Liver (tissue), 8 donors: ENCODE measurements at regions not wholly inside any gene's neighbourhood (a gene's known extent, or its start where the extent isn't known, plus 50 kb on each side); places are given as distances from the start of the nearest gene placed in this dataset.
"Not testable (repeated sequence)": the region's sequence is repeated elsewhere in the genome, so short reads cannot be mapped to it uniquely, and the experiment has no call there.

Experiments used
- DNase-seq: peaks from one replicate; pipeline ENCODE4 v3.0.0-alpha.2; 2017; ENCODE audit warnings: low spot score
- H3K27ac ChIP-seq, 2 donors: one replicate each; pipeline ENCODE4 v1.7.0; 2013; ENCODE audit warnings: inconsistent platforms in 2 of 2, low read length in 2 of 2, control low read depth in 1 of 2, low read depth in 1 of 2, mild to moderate bottlenecking in 1 of 2
- H3K27me3 ChIP-seq, 4 donors: one replicate each; pipeline versions ENCODE4 v1.6.1 to v1.7.0; 2013; ENCODE audit warnings: low read length in 3 of 4, inconsistent platforms in 1 of 4, mild to moderate bottlenecking in 1 of 4, moderate library complexity in 1 of 4; ENCODE audit not compliant: control insufficient read depth in 4 of 4, insufficient read depth in 4 of 4
- H3K36me3 ChIP-seq, 4 donors: one replicate each; pipeline versions ENCODE4 v1.6.1 to v1.7.0; 2013; ENCODE audit warnings: low read length in 3 of 4, mild to moderate bottlenecking in 3 of 4, low read depth in 1 of 4, moderate library complexity in 1 of 4; ENCODE audit not compliant: control insufficient read depth in 4 of 4, insufficient read depth in 3 of 4
- H3K4me1 ChIP-seq, 4 donors: one replicate each; pipeline versions ENCODE4 v1.6.1 to v1.7.0; 2013; ENCODE audit warnings: low read length in 3 of 4, mild to moderate bottlenecking in 3 of 4, moderate library complexity in 1 of 4; ENCODE audit not compliant: control insufficient read depth in 4 of 4, insufficient read depth in 4 of 4
- H3K4me3 ChIP-seq, 3 donors: one replicate each; pipeline versions ENCODE4 v1.6.1 to v1.7.0; 2013; ENCODE audit warnings: low read length in 3 of 3, control low read depth in 1 of 3, low read depth in 1 of 3, mild to moderate bottlenecking in 1 of 3
- H3K9ac ChIP-seq, 2 donors: one replicate each; pipeline ENCODE4 v1.7.0; 2013; ENCODE audit warnings: low read length in 2 of 2, mild to moderate bottlenecking in 2 of 2, moderate library complexity in 2 of 2, control low read depth in 1 of 2, low read depth in 1 of 2
- H3K9me3 ChIP-seq, 4 donors: one replicate each; pipeline versions ENCODE4 v1.6.1 to v1.7.0; 2013; ENCODE audit warnings: low read length in 3 of 4; ENCODE audit not compliant: control insufficient read depth in 4 of 4
- CTCF ChIP-seq: fragments of 150-350 bp; IDR thresholded peaks from 2 replicates; pipeline ENCODE4 v1.5.1; 2017; ENCODE audit warnings: improper control_type of control experiment, low read depth, low read length; ENCODE audit not compliant: missing input control
- EGR1 ChIP-seq, 2 donors: IDR thresholded peaks; 2 replicates each; pipeline ENCODE4 v1.6.1; 2016 to 2018; ENCODE audit warnings: antibody characterized with exemption in 2 of 2, low read depth in 2 of 2
- FOXA2 ChIP-seq: IDR thresholded peaks from 2 replicates; pipeline ENCODE4 v1.6.1; 2016; ENCODE audit warnings: antibody characterized with exemption
- GABPA ChIP-seq, 2 donors: IDR thresholded peaks in 1 of 2; conservative IDR thresholded peaks in 1 of 2; 2 replicates each; pipeline ENCODE4 v1.6.1; 2016; ENCODE audit warnings: antibody characterized with exemption in 2 of 2, mild to moderate bottlenecking in 1 of 2, moderate library complexity in 1 of 2
- HNF4A ChIP-seq, 2 donors: conservative IDR thresholded peaks; 2 replicates each; pipeline ENCODE4 v1.6.1; 2016; ENCODE audit warnings: antibody characterized with exemption in 2 of 2, mild to moderate bottlenecking in 2 of 2
- JUND ChIP-seq, 2 donors: IDR thresholded peaks; 2 replicates each; pipeline ENCODE4 v1.6.1; 2016; ENCODE audit warnings: antibody characterized with exemption in 2 of 2
- MAX ChIP-seq: IDR thresholded peaks from 2 replicates; pipeline ENCODE4 v1.6.1; 2016; ENCODE audit warnings: antibody characterized with exemption
- NR2F2 ChIP-seq: IDR thresholded peaks from 2 replicates; pipeline ENCODE4 v1.6.1; 2016; ENCODE audit warnings: antibody characterized with exemption
- RAD21 ChIP-seq, 2 donors: IDR thresholded peaks; 2 replicates each; pipeline ENCODE4 v1.6.1; 2016; ENCODE audit warnings: antibody characterized with exemption in 2 of 2, mild to moderate bottlenecking in 2 of 2
- REST ChIP-seq: IDR thresholded peaks from 2 replicates; pipeline ENCODE4 v1.6.1; 2016; ENCODE audit warnings: antibody characterized with exemption, mild to moderate bottlenecking
- RXRA ChIP-seq, 2 donors: IDR thresholded peaks; 2 replicates each; pipeline ENCODE4 v1.6.1; 2017 to 2018; ENCODE audit warnings: antibody characterized with exemption in 2 of 2, mild to moderate bottlenecking in 1 of 2
- SP1 ChIP-seq: IDR thresholded peaks from 2 replicates; pipeline ENCODE4 v1.6.1; 2018; ENCODE audit warnings: antibody characterized with exemption, mild to moderate bottlenecking
- TAF1 ChIP-seq: conservative IDR thresholded peaks from 2 replicates; pipeline ENCODE4 v1.6.1; 2016; ENCODE audit warnings: antibody characterized with exemption, mild to moderate bottlenecking
- YY1 ChIP-seq: IDR thresholded peaks from 2 replicates; pipeline ENCODE4 v1.6.1; 2016; ENCODE audit warnings: antibody characterized with exemption, mild to moderate bottlenecking
- ZBTB33 ChIP-seq: IDR thresholded peaks from 2 replicates; pipeline ENCODE4 v1.6.1; 2016; ENCODE audit warnings: antibody characterized with exemption
- WGBS: extraction: QIAGEN DNeasy Blood & Tissue Kit; methylation state at CpG from one replicate; pipeline ENCODE4 v1.1.7; 2013; 5-methylcytosine and 5-hydroxymethylcytosine counted together
- TF ChIP-seq, protein P1 (sequence below): IDR thresholded peaks from 2 replicates; pipeline ENCODE4 v1.6.1; 2016; ENCODE audit warnings: antibody characterized with exemption
- donor health status: healthy.
- donor health status: healthy.
- donor health status: healthy.
- donor health status: healthy.
- donor health status: healthy.

DNA sequence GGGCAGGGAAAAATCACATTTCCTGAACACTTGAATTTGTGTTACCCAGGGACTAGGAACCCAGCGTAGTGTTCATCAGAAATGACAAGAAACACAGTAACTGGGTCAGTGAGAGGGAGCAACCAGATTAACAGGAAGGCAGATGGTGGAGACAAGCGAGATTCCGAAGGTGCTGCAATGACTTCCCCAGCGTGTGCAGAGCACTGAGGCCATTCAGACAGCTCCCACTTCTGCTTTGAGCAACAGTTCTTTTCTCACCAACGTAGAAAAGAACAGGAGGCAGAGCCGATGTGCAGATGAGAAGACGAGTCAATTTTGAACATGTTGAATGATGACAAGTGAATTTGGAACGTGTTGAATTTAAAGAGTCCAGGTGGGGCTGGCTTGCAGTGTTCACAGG lies 63.1 kb upstream of the IFNGR1 start (continued):
- no peak for TF ChIP-seq REST

DNA sequence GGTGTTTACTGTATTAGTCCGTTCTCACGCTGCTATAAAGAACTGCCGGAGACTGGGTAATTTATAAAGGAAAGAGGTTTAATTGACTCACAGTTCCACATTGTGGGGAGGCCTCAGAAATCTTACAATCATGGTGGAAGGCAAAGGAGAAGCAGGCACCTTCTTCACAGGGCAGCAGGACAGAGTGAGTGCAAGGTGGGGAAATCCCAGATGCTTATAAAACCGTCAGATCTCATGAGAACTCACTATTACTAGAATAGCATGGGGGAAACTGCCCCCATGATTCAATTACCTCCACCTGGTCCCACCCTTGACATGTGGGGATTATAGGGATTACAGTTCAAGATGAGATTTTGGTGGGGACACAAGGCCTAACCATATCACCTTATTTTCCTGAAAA lies 60.1 kb upstream of the IFNGR1 start:
- H3K27me3 ChIP-seq, H3K4me1 ChIP-seq, H3K36me3 ChIP-seq, H3K4me3 ChIP-seq, DNase-seq, H3K9me3 ChIP-seq, H3K27ac ChIP-seq, H3K9ac ChIP-seq: not testable (repeated sequence)
- 90% methylated on average over 4 of the region's 4 CpGs for WGBS

DNA sequence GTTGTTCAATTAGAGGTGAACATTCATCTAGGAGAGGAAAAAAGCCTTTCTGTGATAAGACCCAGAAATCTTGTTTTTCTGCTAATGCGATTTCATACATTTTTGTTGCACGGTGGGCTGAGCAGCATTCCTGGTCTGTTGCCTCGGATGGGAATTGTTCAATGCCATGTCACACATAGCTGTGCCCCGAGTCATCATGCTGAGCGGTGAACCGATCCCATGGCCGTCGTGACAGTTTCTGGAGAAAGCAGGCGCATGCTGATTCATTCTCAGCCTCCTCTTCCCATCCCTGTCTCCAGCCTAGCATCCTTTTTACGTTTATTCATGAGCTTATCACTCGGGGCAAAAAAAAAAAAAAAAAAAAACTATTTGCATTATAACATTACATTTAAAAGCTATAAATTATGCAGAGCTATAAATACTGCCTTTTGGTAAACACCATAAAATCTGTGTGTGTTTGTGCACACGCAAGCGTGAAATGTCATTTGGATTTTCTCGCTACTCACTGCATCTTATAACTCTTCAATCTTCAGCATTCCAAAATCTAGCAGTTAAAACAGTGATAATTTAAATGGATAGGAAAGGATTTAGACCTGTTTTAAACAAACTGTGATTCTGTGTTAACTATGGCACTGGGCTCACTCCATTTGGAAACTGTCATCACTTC lies 58.9 kb upstream of the IFNGR1 start:
- Histone ChIP-seq H3K4me1 (no peaks in the 10 kb centered on the region), H3K4me3 (no peak overlapping the region), H3K27ac (no peak overlapping the region), H3K9me3 (no peaks in the 10 kb centered on the region), H3K27me3 (peaks cover 0 to 2% (median 0%) of the 10 kb centered on the region in 4 donors), H3K9ac (no peak overlapping the region), H3K36me3 (no peaks in the 10 kb centered on the region)
- 77% methylated on average over 14 of the region's 14 CpGs for WGBS
- TF ChIP-seq ZBTB33, result no peak
- DNase-seq, result no peak

DNA sequence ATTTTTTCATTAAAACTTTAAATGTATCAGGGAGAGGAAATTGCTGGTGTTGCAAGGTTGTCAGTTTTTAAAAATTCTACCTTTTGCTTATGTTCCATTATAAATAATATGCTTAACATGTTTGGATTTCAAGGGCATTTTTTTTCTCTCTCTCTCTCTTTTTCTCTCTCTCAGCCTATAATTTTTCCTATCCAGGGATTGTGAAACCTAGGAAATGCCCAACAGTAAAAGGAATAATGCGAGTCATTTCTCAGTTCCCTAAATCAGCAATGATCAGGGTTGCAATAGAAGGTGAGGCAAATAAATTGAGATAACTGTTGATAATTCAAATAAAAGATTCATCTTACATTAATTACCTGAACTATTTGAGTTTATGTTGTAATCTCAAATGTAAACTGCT lies 53.2 kb upstream of the IFNGR1 start:
- DNase-seq, result no peak
- Histone ChIP-seq H3K4me3 (no peak overlapping the region), H3K27me3 (no peaks in the 10 kb centered on the region), H3K9ac (peak overlapping the region in 1 of 2 donors; percentile 3), H3K4me1 (no peaks in the 10 kb centered on the region), H3K27ac (no peak overlapping the region), H3K9me3 (no peaks in the 10 kb centered on the region), H3K36me3 (no peaks in the 10 kb centered on the region)
- 51% methylated on average over 1 of the region's 1 CpG for WGBS
- TF ChIP-seq EGR1 (IDR thresholded peaks at IDR 0.05; ENCODE audit: low read depth in 2 of 2) (no peak), MAX (no peak), ZBTB33 (no peak), FOXA2 (no peak), TAF1 (no peak), HNF4A (conservative IDR thresholded peaks at IDR 0.05) (no peak), RAD21 (IDR thresholded peaks at IDR 0.05) (no peak), YY1 (no peak), NR2F2 (no peak), JUND (IDR thresholded peaks at IDR 0.05) (no peak), GABPA (IDR thresholded peaks at IDR 0.05 in 1 of 2, conservative IDR thresholded peaks at IDR 0.05 in 1 of 2) (no peak), RXRA (IDR thresholded peaks at IDR 0.05) (no peak), CTCF (no peak), SP1 (no peak)
- TF ChIP-seq, protein P1, sequence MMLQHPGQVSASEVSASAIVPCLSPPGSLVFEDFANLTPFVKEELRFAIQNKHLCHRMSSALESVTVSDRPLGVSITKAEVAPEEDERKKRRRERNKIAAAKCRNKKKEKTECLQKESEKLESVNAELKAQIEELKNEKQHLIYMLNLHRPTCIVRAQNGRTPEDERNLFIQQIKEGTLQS, result no peak
